HG02943 (cell line): ENCODE measurements at regions not wholly inside any gene's neighbourhood (a gene's known extent, or its start where the extent isn't known, plus 50 kb on each side); places are given as distances from the start of the nearest gene placed in this dataset.

Source experiments
- ATAC-seq: cut with Tn5 transposase; IDR thresholded peaks from one replicate; pipeline ENCODE4 v1.9.1; 2021; ENCODE audit warnings: mild to moderate bottlenecking, low read depth, moderate library complexity; ENCODE audit not compliant: unreplicated experiment

GRCh38 chr12:93173178-93173957 lies 204.4 kb upstream of the NUDT4 start:
- no peak for ATAC-seq

GRCh38 chr12:93174048-93174447 lies 203.7 kb upstream of the NUDT4 start:
- ATAC-seq: no peak

GRCh38 chr12:93174473-93174872 lies 203.3 kb upstream of the NUDT4 start:
- no peak for ATAC-seq

GRCh38 chr12:93176165-93176564 lies 201.6 kb upstream of the NUDT4 start:
- no peak for ATAC-seq

GRCh38 chr12:93176610-93177126 lies 201.1 kb upstream of the NUDT4 start:
- no peak for ATAC-seq

GRCh38 chr12:93177208-93178153 lies 200.2 kb upstream of the NUDT4 start:
- no peak for ATAC-seq

GRCh38 chr12:93178154-93178878 lies 199.4 kb upstream of the NUDT4 start:
- ATAC-seq: no peak

GRCh38 chr12:93179792-93180191 lies 197.9 kb upstream of the NUDT4 start:
- no peak for ATAC-seq

- no peak for ATAC-seq
Measured at GRCh38 chr12:93180566-93180965, 197.2 kb upstream of the NUDT4 start.

GRCh38 chr12:93181409-93181965 lies 196.2 kb upstream of the NUDT4 start:
- ATAC-seq: no peak

- ATAC-seq: peak; percentile 90
Measured at GRCh38 chr12:93183940-93184671, 193.6 kb upstream of the NUDT4 start.

- no peak for ATAC-seq
Measured at GRCh38 chr12:93184672-93185368, 192.9 kb upstream of the NUDT4 start.

GRCh38 chr12:93185369-93185741 lies 192.4 kb upstream of the NUDT4 start:
- ATAC-seq: no peak

GRCh38 chr12:93186131-93186530 lies 191.6 kb upstream of the NUDT4 start:
- ATAC-seq: no peak

- no peak for ATAC-seq
Measured at GRCh38 chr12:93186621-93187020, 191.1 kb upstream of the NUDT4 start.

- ATAC-seq: no peak
Measured at GRCh38 chr12:93191423-93191822, 186.3 kb upstream of the NUDT4 start.

GRCh38 chr12:93191956-93192355 lies 185.8 kb upstream of the NUDT4 start:
- ATAC-seq: no peak

- no peak for ATAC-seq
Measured at GRCh38 chr12:93192878-93193277, 184.8 kb upstream of the NUDT4 start.

- ATAC-seq: no peak
Measured at GRCh38 chr12:93195511-93195910, 182.2 kb upstream of the NUDT4 start.
